Immature natural killer cell (primary cell): ENCODE measurements at regions not wholly inside any gene's neighbourhood (a gene's known extent, or its start where the extent isn't known, plus 50 kb on each side); places are given as distances from the start of the nearest gene placed in this dataset.

Experiments
- DNase-seq, 3 donors: peaks; one replicate each; pipeline ENCODE4 v3.0.0; 2022; ENCODE audit warnings: mixed read lengths in 1 of 3
- H3K27ac Mint-ChIP-seq, 6 donors: one replicate each; pipeline ENCODE4 v1.8.0; 2020; ENCODE audit warnings: mixed read lengths in 6 of 6, mild to moderate bottlenecking in 5 of 6, inconsistent platforms in 4 of 6, moderate library complexity in 3 of 6
- H3K27me3 Mint-ChIP-seq, 3 donors: one replicate each; pipeline ENCODE4 v1.8.0; 2020 to 2021; ENCODE audit warnings: low read depth in 3 of 3, mild to moderate bottlenecking in 3 of 3, mixed read lengths in 3 of 3, moderate library complexity in 3 of 3, inconsistent platforms in 1 of 3
- H3K36me3 Mint-ChIP-seq, 3 donors: one replicate each; pipeline ENCODE4 v1.8.0; 2020; ENCODE audit warnings: mixed read lengths in 3 of 3, inconsistent platforms in 2 of 3, mild to moderate bottlenecking in 2 of 3
- H3K4me1 Mint-ChIP-seq, 2 donors: one replicate each; pipeline ENCODE4 v1.8.0; 2020; ENCODE audit warnings: inconsistent platforms in 2 of 2, mild to moderate bottlenecking in 2 of 2, mixed read lengths in 2 of 2, moderate library complexity in 1 of 2
- H3K4me3 Mint-ChIP-seq, 5 donors: one replicate each; pipeline ENCODE4 v1.8.0; 2020; ENCODE audit warnings: mild to moderate bottlenecking in 5 of 5, mixed read lengths in 5 of 5, inconsistent platforms in 3 of 5, moderate library complexity in 3 of 5
- H3K9me3 Mint-ChIP-seq, 6 donors: one replicate each; pipeline ENCODE4 v1.8.0; 2020; ENCODE audit warnings: mild to moderate bottlenecking in 6 of 6, mixed read lengths in 6 of 6, inconsistent platforms in 4 of 6, moderate library complexity in 3 of 6

DNA sequence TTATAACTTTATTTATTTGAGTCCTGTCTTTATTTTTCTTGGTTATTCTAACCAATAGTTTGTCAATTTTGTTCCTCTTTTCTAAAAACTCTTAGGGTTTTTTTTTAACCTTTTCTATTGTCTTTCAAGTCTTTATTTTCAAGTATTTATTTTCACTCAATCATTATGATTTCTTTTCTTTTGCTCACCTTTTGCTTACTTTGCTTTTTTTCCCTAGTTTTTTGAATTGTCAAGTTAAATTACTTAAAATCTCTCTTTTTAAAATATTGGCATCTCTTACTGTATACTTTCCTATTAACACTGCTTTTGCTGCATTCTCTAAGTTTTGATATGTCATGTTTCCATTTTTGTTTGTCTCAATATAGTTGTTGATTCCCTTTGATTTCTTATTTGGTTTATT is 396.8 kb upstream of the CCDC179 start:
- H3K27me3 Mint-ChIP-seq = no peaks in the 10 kb centered on the region
- H3K4me1 Mint-ChIP-seq = no peaks in the 10 kb centered on the region
- H3K4me3 Mint-ChIP-seq = no peak overlapping the region
- no peak for DNase-seq
- no peak overlapping the region for H3K27ac Mint-ChIP-seq
- no peaks in the 10 kb centered on the region for H3K36me3 Mint-ChIP-seq
- no peaks in the 10 kb centered on the region for H3K9me3 Mint-ChIP-seq

GRCh38 chr11:23257556-23257955 is 397.3 kb upstream of the CCDC179 start:
- Mint-ChIP-seq H3K4me3 (no peak overlapping the region), H3K4me1 (no peaks in the 10 kb centered on the region), H3K27me3 (no peaks in the 10 kb centered on the region), H3K9me3 (no peaks in the 10 kb centered on the region), H3K36me3 (no peaks in the 10 kb centered on the region), H3K27ac (no peak overlapping the region)
- DNase-seq = no peak

- no peak for DNase-seq
Observed at GRCh38 chr11:23263466-23263865, 403.2 kb upstream of the CCDC179 start.

GRCh38 chr11:23272095-23272494 is 411.8 kb upstream of the CCDC179 start:
- Mint-ChIP-seq H3K27me3 (no peaks in the 10 kb centered on the region), H3K9me3 (peaks cover 0 to 6% (median 0%) of the 10 kb centered on the region in 6 donors), H3K27ac (peak overlapping the region; percentile 3 to 50 (median 25)), H3K36me3 (no peaks in the 10 kb centered on the region), H3K4me3 (peak overlapping the region; percentile 1 to 67 (median 4)), H3K4me1 (peaks cover 13 to 15% of the 10 kb centered on the region in 2 donors)
- peak in 1 of 3 donors; percentile 3 for DNase-seq

More at GRCh38 chr11:23263466-23263865, 403.2 kb upstream of the CCDC179 start:
- Mint-ChIP-seq H3K27me3 (no peaks in the 10 kb centered on the region), H3K4me1 (no peaks in the 10 kb centered on the region), H3K4me3 (no peak overlapping the region), H3K9me3 (peaks cover 0 to 2% (median 0%) of the 10 kb centered on the region in 6 donors), H3K36me3 (no peaks in the 10 kb centered on the region), H3K27ac (no peak overlapping the region)

DNA sequence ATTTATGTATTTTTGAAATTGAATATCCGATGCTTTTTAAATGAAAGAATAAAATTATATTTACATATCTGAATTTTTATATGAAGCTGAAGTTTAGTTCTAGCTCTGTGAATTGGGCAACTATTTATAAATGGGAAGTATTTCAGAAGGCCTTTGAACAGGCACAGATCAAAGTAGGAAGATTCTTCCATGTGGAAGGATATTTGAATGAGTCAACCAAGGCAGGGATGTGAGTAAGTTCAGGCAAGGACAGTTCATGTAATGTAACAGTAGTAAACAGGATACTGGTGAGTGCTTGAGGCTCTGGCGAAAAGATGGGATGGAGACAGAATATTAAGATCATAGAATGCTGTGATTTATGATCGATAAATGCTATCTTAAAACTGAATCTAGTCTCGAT is 417.8 kb upstream of the CCDC179 start:
- Mint-ChIP-seq H3K4me3 (no peak overlapping the region), H3K9me3 (no peaks in the 10 kb centered on the region), H3K27me3 (peaks cover 1 to 4% (median 2%) of the 10 kb centered on the region in 3 donors), H3K4me1 (no peaks in the 10 kb centered on the region), H3K27ac (no peak overlapping the region), H3K36me3 (no peaks in the 10 kb centered on the region)
- no peak for DNase-seq

DNA sequence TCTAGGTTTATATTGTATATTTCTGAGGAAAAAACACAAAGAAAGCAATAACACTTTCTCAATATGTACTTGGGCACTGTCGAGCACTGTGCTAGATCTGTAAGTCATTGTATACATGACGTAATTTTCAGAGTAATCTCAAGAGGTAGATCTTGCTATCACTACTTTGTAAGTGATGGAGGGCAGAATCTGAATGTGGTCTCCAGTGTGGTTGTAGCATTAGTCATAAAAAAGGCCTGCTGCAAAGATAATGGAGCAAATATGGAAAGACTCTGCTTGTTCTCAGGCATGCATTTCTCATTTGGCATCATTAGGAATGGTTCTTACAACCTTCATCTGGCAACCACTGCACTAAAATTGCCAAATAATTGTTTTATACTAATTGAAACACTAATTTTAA is 419.8 kb upstream of the CCDC179 start:
- no peak overlapping the region for H3K27ac Mint-ChIP-seq
- no peaks in the 10 kb centered on the region for H3K4me1 Mint-ChIP-seq
- H3K9me3 Mint-ChIP-seq = no peaks in the 10 kb centered on the region
- H3K27me3 Mint-ChIP-seq = peaks cover 1 to 4% (median 2%) of the 10 kb centered on the region in 3 donors
- H3K4me3 Mint-ChIP-seq = no peak overlapping the region
- no peaks in the 10 kb centered on the region for H3K36me3 Mint-ChIP-seq
- DNase-seq = no peak

GRCh38 chr11:23283666-23284065 is 423.4 kb upstream of the CCDC179 start:
- H3K27ac Mint-ChIP-seq = no peak overlapping the region
- H3K9me3 Mint-ChIP-seq = no peaks in the 10 kb centered on the region
- H3K36me3 Mint-ChIP-seq = no peaks in the 10 kb centered on the region
- H3K27me3 Mint-ChIP-seq = peaks cover 0 to 1% (median 0%) of the 10 kb centered on the region in 3 donors
- no peaks in the 10 kb centered on the region for H3K4me1 Mint-ChIP-seq
- no peak for DNase-seq
- H3K4me3 Mint-ChIP-seq = no peak overlapping the region

GRCh38 chr11:23284631-23285030 is 424.4 kb upstream of the CCDC179 start:
- Mint-ChIP-seq H3K4me1 (no peaks in the 10 kb centered on the region), H3K9me3 (no peaks in the 10 kb centered on the region)

DNA sequence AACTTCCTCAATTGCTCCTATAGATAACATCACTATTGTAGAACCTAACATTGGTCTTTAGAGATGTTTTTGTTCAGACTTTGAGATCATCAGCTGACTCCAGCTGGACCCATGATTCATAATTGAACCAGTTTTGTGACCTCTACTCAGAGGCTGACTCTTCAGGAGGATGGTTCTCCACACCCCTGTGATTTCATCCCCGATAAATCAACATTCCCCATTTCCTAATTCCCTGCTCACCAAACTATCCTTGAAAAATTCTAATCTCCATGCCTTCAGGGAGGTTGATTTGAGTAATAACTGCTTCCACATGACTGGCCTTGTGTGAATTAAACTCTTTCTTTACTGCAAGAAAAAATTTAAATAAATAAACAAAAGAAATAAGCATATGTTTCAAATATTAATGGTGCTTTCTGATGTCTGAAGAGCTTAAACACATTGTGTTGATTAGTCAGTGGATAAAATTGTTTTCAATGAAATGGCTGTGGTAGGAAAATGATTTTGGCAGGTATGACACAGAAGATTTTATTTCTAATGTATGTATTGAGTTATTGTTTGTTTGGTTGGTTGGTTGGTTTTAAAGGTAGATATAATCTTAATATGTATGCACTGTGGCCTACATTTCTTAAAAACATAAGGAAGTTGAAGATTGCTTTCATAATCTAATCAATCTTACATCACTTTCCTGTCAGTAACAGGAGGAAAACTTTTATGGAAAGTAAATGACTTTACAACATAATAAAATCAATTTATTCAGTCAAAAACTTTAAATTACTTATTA is 427.9 kb upstream of the CCDC179 start:
- no peak overlapping the region for H3K27ac Mint-ChIP-seq
- peaks cover 0 to 6% (median 4%) of the 10 kb centered on the region in 3 donors for H3K36me3 Mint-ChIP-seq
- DNase-seq = no peak
- H3K4me3 Mint-ChIP-seq = no peak overlapping the region
- peaks cover 0 to 5% (median 0%) of the 10 kb centered on the region in 6 donors for H3K9me3 Mint-ChIP-seq
- peaks cover 0 to 1% (median 0%) of the 10 kb centered on the region in 3 donors for H3K27me3 Mint-ChIP-seq
- no peaks in the 10 kb centered on the region for H3K4me1 Mint-ChIP-seq

More at GRCh38 chr11:23284631-23285030, 424.4 kb upstream of the CCDC179 start:
- H3K36me3 Mint-ChIP-seq = no peaks in the 10 kb centered on the region
- DNase-seq = no peak
- H3K27ac Mint-ChIP-seq = no peak overlapping the region
- no peaks in the 10 kb centered on the region for H3K27me3 Mint-ChIP-seq
- no peak overlapping the region for H3K4me3 Mint-ChIP-seq

DNA sequence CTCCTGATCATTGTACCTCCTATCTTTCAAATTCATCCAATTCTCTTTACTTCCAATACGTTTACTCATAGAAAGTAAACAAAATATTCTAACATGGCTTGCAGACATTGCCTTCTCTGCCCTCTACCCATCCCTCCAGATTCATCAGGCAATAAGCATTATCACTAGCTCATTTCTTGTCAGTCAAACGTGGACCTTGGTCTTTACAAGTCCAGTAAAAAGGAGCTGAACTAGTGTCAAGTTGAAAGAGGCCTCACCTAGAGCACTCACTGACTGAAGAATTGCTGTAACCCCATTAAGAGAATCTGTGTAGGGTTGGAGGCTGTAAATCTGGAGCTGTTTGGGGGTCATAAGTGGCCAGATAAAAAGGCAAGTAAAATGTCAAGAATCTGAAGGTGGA is 435.0 kb upstream of the CCDC179 start:
- H3K36me3 Mint-ChIP-seq = peaks cover 0 to 6% (median 4%) of the 10 kb centered on the region in 3 donors

DNA sequence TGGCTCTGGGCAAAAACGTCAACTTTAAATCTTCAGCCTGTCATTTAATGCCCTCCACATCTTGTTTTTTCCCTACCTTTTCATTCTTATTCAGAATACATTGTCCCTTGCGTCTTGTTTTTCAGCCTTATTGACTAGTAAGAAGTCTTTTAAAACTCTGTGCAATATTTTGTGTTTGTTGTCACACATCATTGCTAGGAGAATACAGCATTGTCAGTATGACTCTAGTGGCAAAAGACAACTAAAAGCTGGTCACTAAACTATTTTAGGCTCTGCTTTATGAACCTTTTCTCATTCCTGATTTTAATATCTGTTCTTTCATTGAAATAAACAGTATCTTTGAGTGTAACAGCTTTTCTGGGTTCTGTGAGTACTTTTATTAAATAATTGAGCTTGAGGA is 447.8 kb upstream of the CCDC179 start:
- Mint-ChIP-seq H3K36me3 (no peaks in the 10 kb centered on the region), H3K27ac (no peak overlapping the region), H3K27me3 (peaks cover 0 to 1% (median 0%) of the 10 kb centered on the region in 3 donors), H3K4me3 (no peak overlapping the region), H3K9me3 (peaks cover 0 to 6% (median 2%) of the 10 kb centered on the region in 6 donors), H3K4me1 (peaks cover under 1 to 6% of the 10 kb centered on the region in 2 donors)
- DNase-seq = no peak

More for the DNA sequence above, 435.0 kb upstream of the CCDC179 start:
- no peak overlapping the region for H3K27ac Mint-ChIP-seq
- no peak overlapping the region for H3K4me3 Mint-ChIP-seq
- peaks cover 0 to 3% (median 0%) of the 10 kb centered on the region in 3 donors for H3K27me3 Mint-ChIP-seq
- peaks cover 0 to 5% (median 0%) of the 10 kb centered on the region in 6 donors for H3K9me3 Mint-ChIP-seq
- no peaks in the 10 kb centered on the region for H3K4me1 Mint-ChIP-seq
- DNase-seq = no peak

DNA sequence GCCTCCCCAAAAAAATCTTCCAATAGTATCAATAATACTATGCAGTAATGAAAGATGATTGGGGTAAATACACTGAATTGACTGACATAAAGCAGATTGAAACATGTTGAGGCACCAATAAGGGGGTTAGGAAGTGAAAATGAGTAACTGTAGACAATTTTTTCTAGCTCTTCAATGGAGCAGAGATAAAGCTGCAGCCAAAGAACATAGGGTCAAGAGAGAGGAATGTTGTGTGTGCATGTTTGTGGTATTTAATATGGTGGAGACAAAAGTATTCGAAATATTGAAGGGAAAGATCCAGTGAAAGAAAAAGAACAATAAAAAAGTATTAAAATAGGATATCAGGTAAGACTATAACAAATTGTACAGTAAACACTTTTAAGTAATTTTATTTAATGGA is 450.0 kb upstream of the CCDC179 start:
- no peak overlapping the region for H3K4me3 Mint-ChIP-seq
- H3K27ac Mint-ChIP-seq = no peak overlapping the region
- H3K36me3 Mint-ChIP-seq = no peaks in the 10 kb centered on the region
- H3K4me1 Mint-ChIP-seq = peaks cover 2 to 10% of the 10 kb centered on the region in 2 donors
- H3K9me3 Mint-ChIP-seq = peaks cover 0 to 2% (median under 1%) of the 10 kb centered on the region in 6 donors
- no peak for DNase-seq
- H3K27me3 Mint-ChIP-seq = peaks cover 0 to 1% (median 0%) of the 10 kb centered on the region in 3 donors

DNA sequence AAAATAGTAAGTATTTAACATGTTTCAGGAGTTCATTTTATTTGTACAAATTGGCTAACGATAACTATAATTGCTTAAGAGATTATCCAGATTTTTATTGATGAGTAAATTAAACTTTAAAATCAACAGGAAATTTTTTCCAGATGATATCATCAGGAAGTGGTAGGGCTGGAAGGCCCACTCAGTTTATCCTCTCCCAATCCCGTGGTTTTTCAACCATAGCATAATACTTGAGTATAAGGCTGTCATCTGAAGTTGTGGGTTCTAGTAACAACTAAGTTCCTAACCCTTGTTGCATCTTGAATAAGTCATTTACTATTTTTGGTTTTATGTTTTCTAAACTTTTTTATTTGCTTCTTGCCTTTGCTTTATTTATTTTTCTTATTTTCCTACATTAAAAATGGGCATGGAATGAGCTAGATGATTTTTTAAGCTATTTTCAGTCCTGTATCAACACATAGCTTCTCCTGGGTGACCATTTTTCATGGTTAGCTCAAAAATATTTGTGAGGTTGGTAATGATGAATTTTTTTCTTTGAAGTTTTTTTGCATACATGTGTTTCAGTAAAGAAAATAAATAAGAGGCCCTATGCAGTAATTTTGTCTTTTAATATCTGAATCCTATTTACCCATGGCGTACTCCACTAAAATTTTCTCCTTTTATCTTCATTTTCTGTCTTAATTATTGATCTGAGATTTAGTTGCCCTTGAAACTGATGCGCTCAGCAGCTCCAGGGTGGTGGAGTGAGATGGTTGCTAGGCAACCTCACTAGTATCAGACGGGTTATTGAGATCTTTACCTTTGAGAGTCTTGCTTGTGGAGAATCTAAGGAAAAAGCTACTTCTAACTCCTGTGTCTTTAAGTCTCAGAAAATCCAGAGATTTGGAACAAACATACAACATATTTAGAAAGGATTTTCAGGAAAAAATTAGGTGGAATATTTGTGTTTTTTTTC is 452.0 kb upstream of the CCDC179 start:
- no peaks in the 10 kb centered on the region for H3K36me3 Mint-ChIP-seq
- peaks cover 2 to 10% of the 10 kb centered on the region in 2 donors for H3K4me1 Mint-ChIP-seq
- no peak for DNase-seq
- H3K27me3 Mint-ChIP-seq = peaks cover 0 to 1% (median 0%) of the 10 kb centered on the region in 3 donors
- no peak overlapping the region for H3K4me3 Mint-ChIP-seq
- H3K27ac Mint-ChIP-seq = peak overlapping the region in 1 of 6 donors; percentile 51
- H3K9me3 Mint-ChIP-seq = peaks cover 0 to 2% (median under 1%) of the 10 kb centered on the region in 6 donors

GRCh38 chr11:23313001-23313400 is 452.7 kb upstream of the CCDC179 start:
- peaks cover 0 to 2% (median under 1%) of the 10 kb centered on the region in 6 donors for H3K9me3 Mint-ChIP-seq
- H3K4me1 Mint-ChIP-seq = peaks cover 2 to 10% of the 10 kb centered on the region in 2 donors
- peak overlapping the region in 1 of 6 donors; percentile 7 for H3K27ac Mint-ChIP-seq
- no peaks in the 10 kb centered on the region for H3K36me3 Mint-ChIP-seq
- no peak overlapping the region for H3K4me3 Mint-ChIP-seq
- H3K27me3 Mint-ChIP-seq = peaks cover 0 to 1% (median 0%) of the 10 kb centered on the region in 3 donors
- DNase-seq = no peak
